CD4-positive, alpha-beta memory T cell (primary cell): ENCODE measurements at regions not wholly inside any gene's neighbourhood (a gene's known extent, or its start where the extent isn't known, plus 50 kb on each side); places are given as distances from the start of the nearest gene placed in this dataset.

Source experiments
- CTCF ChIA-PET: fragments of 350-600 bp; sonication (Branson Sonifier 250); formaldehyde crosslinking; loops from one replicate; lab custom pipeline; 2021; ENCODE audit warnings: inconsistent platforms; ENCODE audit not compliant: partially characterized antibody; lab: Charles Lee
- POLR2A ChIA-PET: fragments of 350-600 bp; sonication (Branson Sonifier 250); formaldehyde crosslinking; loops from one replicate; lab custom pipeline; 2021; ENCODE audit not compliant: partially characterized antibody; lab: Charles Lee
- DNase-seq, 5 donors: peaks; one replicate each; pipeline versions ENCODE4 v3.0.0 to v3.0.0-alpha.2; 2020 to 2022; ENCODE audit warnings: mixed read lengths in 1 of 5
- H3K27ac ChIP-seq: one replicate; pipeline ENCODE4 v1.7.0; 2013; ENCODE audit warnings: low read depth, low read length
- H3K27me3 ChIP-seq: 2 replicates; pipeline ENCODE4 v1.7.0; 2013; ENCODE audit warnings: mild to moderate bottlenecking, low read length, moderate library complexity; ENCODE audit not compliant: insufficient read depth
- H3K36me3 ChIP-seq: 2 replicates; pipeline ENCODE4 v1.7.0; 2013; ENCODE audit warnings: mild to moderate bottlenecking, low read length, moderate library complexity; ENCODE audit not compliant: insufficient read depth
- H3K4me1 ChIP-seq: 2 replicates; pipeline ENCODE4 v1.7.0; 2013; ENCODE audit warnings: mild to moderate bottlenecking, low read length, moderate library complexity; ENCODE audit not compliant: insufficient read depth
- H3K4me3 ChIP-seq, 2 donors: one replicate each; pipeline ENCODE4 v1.7.0; 2013; ENCODE audit warnings: low read length in 2 of 2, mild to moderate bottlenecking in 1 of 2
- H3K9me3 ChIP-seq, 2 donors: one replicate each; pipeline ENCODE4 v1.7.0; 2013; ENCODE audit warnings: low read length in 2 of 2, control low read depth in 1 of 2; ENCODE audit not compliant: control insufficient read depth in 1 of 2
- H3K27ac Mint-ChIP-seq, 7 donors: one replicate each; pipeline ENCODE4 v1.8.0; 2020 to 2021; ENCODE audit warnings: mixed read lengths in 7 of 7, mild to moderate bottlenecking in 6 of 7, inconsistent platforms in 3 of 7, moderate library complexity in 3 of 7
- H3K27me3 Mint-ChIP-seq, 2 donors: one replicate each; pipeline ENCODE4 v1.8.0; 2020 to 2021; ENCODE audit warnings: mixed read lengths in 2 of 2
- H3K36me3 Mint-ChIP-seq, 2 donors: one replicate each; pipeline ENCODE4 v1.8.0; 2020 to 2021; ENCODE audit warnings: mixed read lengths in 2 of 2, inconsistent platforms in 1 of 2, mild to moderate bottlenecking in 1 of 2
- H3K4me1 Mint-ChIP-seq, 4 donors: one replicate each; pipeline ENCODE4 v1.8.0; 2020 to 2021; ENCODE audit warnings: mixed read lengths in 4 of 4, mild to moderate bottlenecking in 1 of 4
- H3K4me3 Mint-ChIP-seq, 8 donors: one replicate each; pipeline ENCODE4 v1.8.0; 2020 to 2021; ENCODE audit warnings: mixed read lengths in 8 of 8, mild to moderate bottlenecking in 7 of 8, moderate library complexity in 6 of 8, inconsistent platforms in 3 of 8
- H3K9me3 Mint-ChIP-seq, 8 donors: one replicate each; pipeline ENCODE4 v1.8.0; 2020 to 2021; ENCODE audit warnings: mixed read lengths in 8 of 8, mild to moderate bottlenecking in 5 of 8, inconsistent platforms in 3 of 8, moderate library complexity in 1 of 8
- intact Hi-C: fragments of 100-400 bp; cut with micrococcal nuclease; formaldehyde crosslinking; loops from one replicate; pipeline ENCODE4 v1.15.1; 2023

DNA sequence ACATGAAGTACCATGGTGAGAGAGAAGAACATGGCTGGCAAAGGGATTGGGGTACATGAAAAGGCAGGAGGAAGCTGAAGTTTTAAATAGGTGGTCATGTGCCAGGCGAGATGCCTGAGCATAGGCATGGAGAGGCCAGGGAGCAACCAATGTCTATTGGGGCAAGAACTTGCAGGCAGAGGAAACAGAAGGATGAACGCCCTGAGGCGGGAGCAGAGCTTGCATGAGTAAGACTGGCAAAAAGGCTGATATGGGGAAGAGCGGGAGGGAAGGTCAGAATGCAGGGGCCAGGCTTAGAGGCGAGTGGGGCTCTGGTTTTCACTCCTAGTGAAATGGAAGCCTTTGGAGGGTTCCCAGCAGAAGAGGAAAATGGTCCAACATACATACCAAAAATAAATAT, 52.5 kb upstream of the VSTM5 start:
- Histone ChIP-seq H3K4me1 (no peaks in the 10 kb centered on the region), H3K9me3 (no peaks in the 10 kb centered on the region), H3K27me3 (no peaks in the 10 kb centered on the region), H3K36me3 (no peaks in the 10 kb centered on the region), H3K27ac (no peak overlapping the region), H3K4me3 (no peak overlapping the region)
- Mint-ChIP-seq H3K27me3 (peaks cover 10 to 16% of the 10 kb centered on the region in 2 donors), H3K4me3 (no peak overlapping the region), H3K9me3 (peaks cover 0 to 9% (median 0%) of the 10 kb centered on the region in 8 donors), H3K36me3 (no peaks in the 10 kb centered on the region), H3K4me1 (no peaks in the 10 kb centered on the region), H3K27ac (no peak overlapping the region)
- intact Hi-C loops: no loop called here
- no peak for DNase-seq
- POLR2A ChIA-PET: no interaction called here
- CTCF ChIA-PET: no interaction called here

DNA sequence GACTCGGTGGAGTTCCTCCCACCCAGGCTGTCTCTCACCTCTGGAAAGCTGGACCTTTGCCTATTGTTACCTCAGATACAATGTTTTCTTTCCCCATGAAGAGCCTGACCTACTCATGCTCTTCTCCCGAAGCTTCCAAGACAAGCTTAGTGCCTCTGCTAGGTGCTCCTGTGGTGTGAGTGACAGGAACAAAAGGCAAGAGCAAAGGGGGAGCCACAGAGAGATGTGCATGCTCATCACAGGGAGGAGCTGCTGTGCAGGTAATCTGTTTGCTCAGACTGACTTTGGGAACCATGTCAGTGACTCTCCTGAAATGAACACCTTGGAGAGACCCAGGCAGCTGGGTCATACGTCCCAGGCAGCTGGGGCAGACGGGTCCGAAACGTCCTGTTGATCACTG, 53.6 kb upstream of the VSTM5 start:
- POLR2A ChIA-PET: no interaction called here
- H3K36me3 ChIP-seq: no peaks in the 10 kb centered on the region
- no peak for DNase-seq
- Mint-ChIP-seq H3K4me3 (no peak overlapping the region), H3K9me3 (peaks cover 0 to 9% (median 0%) of the 10 kb centered on the region in 8 donors), H3K36me3 (no peaks in the 10 kb centered on the region), H3K27me3 (peaks cover 6 to 13% of the 10 kb centered on the region in 2 donors), H3K27ac (no peak overlapping the region), H3K4me1 (no peaks in the 10 kb centered on the region)
- no peak overlapping the region for H3K27ac ChIP-seq
- no peaks in the 10 kb centered on the region for H3K4me1 ChIP-seq
- no peak overlapping the region for H3K4me3 ChIP-seq
- H3K27me3 ChIP-seq: no peaks in the 10 kb centered on the region
- no peaks in the 10 kb centered on the region for H3K9me3 ChIP-seq
- CTCF ChIA-PET: interaction anchor here (1.1 kb wide), 1 partner anchor 9 kb away, joined by 3 read pairs; no protein-coding TSS in a partner anchor
- intact Hi-C loops: no loop called here

DNA sequence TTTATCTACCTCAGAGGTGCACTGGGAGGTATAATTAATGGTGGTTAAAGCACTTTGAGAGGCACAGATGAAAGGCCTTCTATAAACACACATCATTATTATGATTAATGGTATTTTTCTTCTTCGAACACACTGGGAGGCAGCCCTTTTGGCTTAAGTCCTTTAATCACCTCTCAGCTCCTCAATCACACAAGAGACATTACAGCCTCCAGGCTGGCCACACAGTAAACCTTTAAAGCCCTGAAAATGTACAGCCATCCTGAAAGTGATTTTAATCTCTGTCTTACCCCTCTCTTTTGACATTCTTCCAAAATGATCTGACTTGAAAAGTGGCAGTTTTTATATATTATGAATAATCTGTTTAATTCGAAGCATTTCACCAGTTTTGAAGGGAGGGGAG, 54.3 kb upstream of the VSTM5 start:
- Mint-ChIP-seq H3K27me3 (peaks cover 6 to 8% of the 10 kb centered on the region in 2 donors), H3K36me3 (no peaks in the 10 kb centered on the region), H3K27ac (no peak overlapping the region), H3K9me3 (peaks cover 0 to 6% (median 0%) of the 10 kb centered on the region in 8 donors), H3K4me3 (no peak overlapping the region), H3K4me1 (no peaks in the 10 kb centered on the region)
- no peaks in the 10 kb centered on the region for H3K9me3 ChIP-seq
- no peaks in the 10 kb centered on the region for H3K36me3 ChIP-seq
- no peak overlapping the region for H3K27ac ChIP-seq
- no peak for DNase-seq
- intact Hi-C loops: no loop called here
- no peak overlapping the region for H3K4me3 ChIP-seq
- no peaks in the 10 kb centered on the region for H3K4me1 ChIP-seq
- POLR2A ChIA-PET: no interaction called here
- CTCF ChIA-PET: interaction anchor here (1.1 kb wide), 1 partner anchor 10 kb away, joined by 3 read pairs; no protein-coding TSS in a partner anchor
- no peaks in the 10 kb centered on the region for H3K27me3 ChIP-seq

DNA sequence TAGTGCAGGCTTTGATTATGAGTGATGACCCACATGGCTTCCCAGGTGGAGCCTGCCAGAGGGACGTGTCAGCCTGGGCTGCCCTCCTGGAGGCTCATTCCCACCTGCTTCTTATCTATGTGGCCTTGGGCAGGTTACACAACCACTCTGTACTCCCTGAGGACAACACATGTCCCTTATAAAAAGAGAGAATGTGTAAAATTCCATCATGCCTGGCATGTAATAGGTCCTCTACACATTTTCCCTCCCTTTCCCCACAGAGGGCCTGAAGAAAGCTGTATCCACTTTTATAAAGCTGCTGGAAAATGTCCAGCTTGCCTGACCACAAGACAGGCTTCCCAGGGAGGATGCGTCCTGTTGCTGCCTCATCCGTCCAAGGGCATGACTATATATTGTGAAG, 55.0 kb upstream of the VSTM5 start:
- H3K4me1 Mint-ChIP-seq: no peaks in the 10 kb centered on the region
- no peak overlapping the region for H3K4me3 Mint-ChIP-seq
- no peak overlapping the region for H3K27ac Mint-ChIP-seq
- ChIA-PET CTCF (interaction anchor here (1.0 to 1.2 kb wide), 2 partner anchors 10 to 13 kb away, joined by 3 read pairs; no protein-coding TSS in a partner anchor), POLR2A (no interaction called here)
- H3K9me3 Mint-ChIP-seq: peaks cover 0 to 5% (median 0%) of the 10 kb centered on the region in 8 donors
- H3K9me3 ChIP-seq: no peaks in the 10 kb centered on the region
- H3K36me3 Mint-ChIP-seq: no peaks in the 10 kb centered on the region
- no peaks in the 10 kb centered on the region for H3K27me3 ChIP-seq
- no peak for DNase-seq
- H3K36me3 ChIP-seq: no peaks in the 10 kb centered on the region
- no peaks in the 10 kb centered on the region for H3K4me1 ChIP-seq
- peaks cover 5 to 6% of the 10 kb centered on the region in 2 donors for H3K27me3 Mint-ChIP-seq
- no peak overlapping the region for H3K4me3 ChIP-seq
- H3K27ac ChIP-seq: no peak overlapping the region
- intact Hi-C loops: no loop called here

DNA sequence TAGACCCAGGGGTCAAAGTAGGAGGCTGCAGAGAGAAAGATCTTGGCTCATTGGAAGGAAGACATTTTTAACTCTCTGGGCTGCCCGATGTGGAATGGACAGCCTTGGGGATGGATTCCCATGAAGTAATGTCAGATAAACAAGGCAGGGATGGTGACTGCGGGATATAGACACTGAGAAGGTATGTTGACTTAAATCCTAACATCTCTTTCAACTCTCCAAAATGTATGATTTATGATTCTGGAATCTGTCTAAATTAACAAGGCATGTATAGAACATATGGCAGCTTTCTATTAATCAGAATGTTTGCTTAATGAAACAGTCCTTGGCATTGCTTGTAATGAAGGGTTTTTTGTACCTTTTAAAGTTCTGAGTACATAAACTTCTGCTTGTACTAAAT, 56.1 kb upstream of the VSTM5 start:
- H3K9me3 Mint-ChIP-seq: no peaks in the 10 kb centered on the region
- POLR2A ChIA-PET: no interaction called here
- Histone ChIP-seq H3K27me3 (no peaks in the 10 kb centered on the region), H3K9me3 (no peaks in the 10 kb centered on the region), H3K4me3 (no peak overlapping the region), H3K36me3 (no peaks in the 10 kb centered on the region), H3K27ac (no peak overlapping the region), H3K4me1 (no peaks in the 10 kb centered on the region)
- CTCF ChIA-PET: interaction anchor here (1.0 kb wide), 1 partner anchor 12 kb away, joined by 3 read pairs; no protein-coding TSS in a partner anchor
- H3K27me3 Mint-ChIP-seq: peaks cover 2 to 4% of the 10 kb centered on the region in 2 donors
- no peaks in the 10 kb centered on the region for H3K4me1 Mint-ChIP-seq
- DNase-seq: no peak
- H3K36me3 Mint-ChIP-seq: no peaks in the 10 kb centered on the region
- intact Hi-C loops: no loop called here
- no peak overlapping the region for H3K27ac Mint-ChIP-seq
- H3K4me3 Mint-ChIP-seq: no peak overlapping the region

DNA sequence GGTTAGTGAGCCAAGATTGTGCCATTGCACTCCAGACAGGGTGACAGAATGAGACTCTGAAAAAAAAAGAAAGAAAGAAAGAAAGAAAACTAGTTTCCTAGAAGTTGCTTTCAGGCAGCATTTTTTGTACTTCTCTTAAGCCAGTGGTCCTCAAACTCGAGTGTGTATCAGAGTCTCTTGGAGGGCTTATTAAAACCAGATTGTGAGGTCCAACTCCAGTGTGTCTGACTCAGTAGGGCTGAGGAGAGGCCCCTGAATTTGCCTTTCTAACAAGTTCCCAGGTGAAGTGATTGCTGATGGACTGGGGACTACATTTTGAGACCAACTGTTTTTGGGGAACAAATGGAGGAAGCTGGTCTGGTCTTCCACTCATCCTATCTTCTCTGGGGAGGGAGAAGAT, 57.5 kb upstream of the VSTM5 start:
- no peak overlapping the region for H3K27ac ChIP-seq
- no peak overlapping the region for H3K4me3 ChIP-seq
- no peak overlapping the region for H3K27ac Mint-ChIP-seq
- H3K36me3 ChIP-seq: no peaks in the 10 kb centered on the region
- H3K4me1 Mint-ChIP-seq: no peaks in the 10 kb centered on the region
- H3K4me1 ChIP-seq: no peaks in the 10 kb centered on the region
- H3K27me3 ChIP-seq: no peaks in the 10 kb centered on the region
- intact Hi-C loops: no loop called here
- ChIA-PET POLR2A (no interaction called here), CTCF (no interaction called here)
- H3K9me3 ChIP-seq: no peaks in the 10 kb centered on the region
- H3K27me3 Mint-ChIP-seq: peaks cover under 1 to 2% of the 10 kb centered on the region in 2 donors
- no peak overlapping the region for H3K4me3 Mint-ChIP-seq
- no peak for DNase-seq
- H3K9me3 Mint-ChIP-seq: no peaks in the 10 kb centered on the region
- H3K36me3 Mint-ChIP-seq: no peaks in the 10 kb centered on the region

DNA sequence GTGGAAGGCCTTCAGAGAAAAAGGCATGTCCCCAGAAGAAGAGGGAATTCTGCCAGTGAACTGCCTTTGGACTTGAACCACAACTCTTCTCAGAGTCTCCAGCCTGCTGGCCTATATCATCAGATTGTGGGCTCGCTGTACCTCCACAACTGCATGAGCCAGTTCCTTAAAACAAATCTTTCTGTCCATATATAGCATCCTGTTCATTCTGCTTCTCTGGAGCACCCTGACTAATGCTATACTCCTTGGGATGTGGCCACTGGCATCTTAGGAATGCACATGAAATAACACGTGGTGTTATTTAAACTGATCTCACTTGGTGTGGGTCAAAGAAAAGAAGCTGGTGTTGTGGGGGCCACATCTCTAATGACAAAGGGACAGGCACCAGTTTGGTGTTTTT, 58.3 kb upstream of the VSTM5 start:
- no peak overlapping the region for H3K4me3 Mint-ChIP-seq
- POLR2A ChIA-PET: no interaction called here
- no peaks in the 10 kb centered on the region for H3K9me3 Mint-ChIP-seq
- Histone ChIP-seq H3K27ac (no peak overlapping the region), H3K9me3 (no peaks in the 10 kb centered on the region), H3K27me3 (no peaks in the 10 kb centered on the region), H3K4me3 (no peak overlapping the region), H3K4me1 (no peaks in the 10 kb centered on the region), H3K36me3 (no peaks in the 10 kb centered on the region)
- CTCF ChIA-PET: no interaction called here
- intact Hi-C loops: no loop called here
- DNase-seq: no peak
- H3K36me3 Mint-ChIP-seq: no peaks in the 10 kb centered on the region
- H3K4me1 Mint-ChIP-seq: no peaks in the 10 kb centered on the region
- peaks cover 0 to 2% of the 10 kb centered on the region in 2 donors for H3K27me3 Mint-ChIP-seq
- no peak overlapping the region for H3K27ac Mint-ChIP-seq
